OCI-LY3 (cell line): ENCODE measurements at regions not wholly inside any gene's neighbourhood (a gene's known extent, or its start where the extent isn't known, plus 50 kb on each side); places are given as distances from the start of the nearest gene placed in this dataset.

ENCODE experiments used
- H2AFZ ChIP-seq: fragments of 200-600, 300-600 bp; shearing (Covaris generic); 2 replicates; pipeline ENCODE4 v1.6.0; 2014; ENCODE audit warnings: antibody characterized with exemption, low read depth, low read length
- H3K27ac ChIP-seq: fragments of 200-600, 300-600 bp; sonication (generic); 2 replicates; pipeline ENCODE4 v1.5.1; 2014; ENCODE audit warnings: mild to moderate bottlenecking, low read length, moderate library complexity, mixed read lengths
- H3K27me3 ChIP-seq: fragments of 200-600, 300-600 bp; sonication (generic); 2 replicates; pipeline ENCODE4 v1.6.1; 2014; ENCODE audit warnings: low read depth, low read length, mixed read lengths
- H3K36me3 ChIP-seq: fragments of 200-600, 300-600 bp; sonication (generic); replicated peaks from 2 replicates; pipeline ENCODE3; 2014; ENCODE audit warnings: low read depth, low read length, mixed read lengths
- H3K4me1 ChIP-seq: fragments of 300-600, 200-600 bp; sonication (generic); 2 replicates; pipeline ENCODE4 v1.6.1; 2014; ENCODE audit warnings: low read length, mixed read lengths
- H3K4me2 ChIP-seq: fragments of 200-600, 300-600 bp; sonication (generic); 2 replicates; pipeline ENCODE4 v1.6.1; 2014; ENCODE audit warnings: low read length, mixed read lengths
- H3K4me3 ChIP-seq: fragments of 300-600, 200-600 bp; sonication (generic); 2 replicates; pipeline ENCODE4 v1.5.1; 2014; ENCODE audit warnings: antibody characterized with exemption, mild to moderate bottlenecking, low read length, moderate library complexity
- H3K79me2 ChIP-seq: fragments of 300-600, 200-600 bp; shearing (Covaris generic); 2 replicates; pipeline ENCODE4 v1.6.1; 2014; ENCODE audit warnings: mild to moderate bottlenecking, low read length, mixed read lengths
- H3K9ac ChIP-seq: fragments of 300-600, 200-600 bp; shearing (Covaris generic); 2 replicates; pipeline ENCODE4 v1.6.0; 2014; ENCODE audit warnings: mild to moderate bottlenecking, low read length, moderate library complexity
- H3K9me3 ChIP-seq: fragments of 200-600, 300-600 bp; shearing (Covaris generic); 2 replicates; pipeline ENCODE4 v1.6.1; 2014; ENCODE audit warnings: low read length, mixed read lengths; ENCODE audit not compliant: insufficient read depth
- H4K20me1 ChIP-seq: fragments of 200-600, 300-600 bp; sonication (generic); 2 replicates; pipeline ENCODE4 v1.6.1; 2016; ENCODE audit warnings: low read length, mixed read lengths; ENCODE audit not compliant: insufficient read depth
- EZH2phosphoT487 ChIP-seq: fragments of 200-600 bp; shearing (Covaris generic); IDR thresholded peaks from 2 replicates; pipeline ENCODE4 v1.6.1; 2018; ENCODE audit warnings: antibody characterized with exemption, mixed run types, low read depth
- TF ChIP-seq, protein P1 (sequence below): fragments of 200-600, 300-600 bp; sonication (generic); IDR thresholded peaks from 2 replicates; pipeline ENCODE4 v1.5.1; 2014; ENCODE audit warnings: antibody characterized with exemption, low read length, low read depth

- H3K36me3 ChIP-seq, result peaks cover 3% of the 10 kb centered on the region
- H3K4me1 ChIP-seq, result no peaks in the 10 kb centered on the region
- no peak overlapping the region for H3K9ac ChIP-seq
- TF ChIP-seq, protein P1, sequence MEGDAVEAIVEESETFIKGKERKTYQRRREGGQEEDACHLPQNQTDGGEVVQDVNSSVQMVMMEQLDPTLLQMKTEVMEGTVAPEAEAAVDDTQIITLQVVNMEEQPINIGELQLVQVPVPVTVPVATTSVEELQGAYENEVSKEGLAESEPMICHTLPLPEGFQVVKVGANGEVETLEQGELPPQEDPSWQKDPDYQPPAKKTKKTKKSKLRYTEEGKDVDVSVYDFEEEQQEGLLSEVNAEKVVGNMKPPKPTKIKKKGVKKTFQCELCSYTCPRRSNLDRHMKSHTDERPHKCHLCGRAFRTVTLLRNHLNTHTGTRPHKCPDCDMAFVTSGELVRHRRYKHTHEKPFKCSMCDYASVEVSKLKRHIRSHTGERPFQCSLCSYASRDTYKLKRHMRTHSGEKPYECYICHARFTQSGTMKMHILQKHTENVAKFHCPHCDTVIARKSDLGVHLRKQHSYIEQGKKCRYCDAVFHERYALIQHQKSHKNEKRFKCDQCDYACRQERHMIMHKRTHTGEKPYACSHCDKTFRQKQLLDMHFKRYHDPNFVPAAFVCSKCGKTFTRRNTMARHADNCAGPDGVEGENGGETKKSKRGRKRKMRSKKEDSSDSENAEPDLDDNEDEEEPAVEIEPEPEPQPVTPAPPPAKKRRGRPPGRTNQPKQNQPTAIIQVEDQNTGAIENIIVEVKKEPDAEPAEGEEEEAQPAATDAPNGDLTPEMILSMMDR, result no peak
- TF ChIP-seq EZH2phosphoT487, result no peak
- H3K4me2 ChIP-seq, result no peak overlapping the region
- no peak overlapping the region for H3K27ac ChIP-seq
- H3K79me2 ChIP-seq, result no peaks in the 10 kb centered on the region
- H3K4me3 ChIP-seq, result no peak overlapping the region
- H3K9me3 ChIP-seq, result no peaks in the 10 kb centered on the region
- H3K27me3 ChIP-seq, result no peaks in the 10 kb centered on the region
- no peak overlapping the region for H2AFZ ChIP-seq
- no peaks in the 10 kb centered on the region for H4K20me1 ChIP-seq
Measured at GRCh38 chr3:82883072-82883471, 1121.6 kb upstream of the GBE1 start.

- Histone ChIP-seq H3K27ac (no peak overlapping the region), H3K36me3 (no peaks in the 10 kb centered on the region), H3K9ac (no peak overlapping the region), H3K4me3 (no peak overlapping the region), H3K79me2 (no peaks in the 10 kb centered on the region), H3K27me3 (no peaks in the 10 kb centered on the region), H3K9me3 (no peaks in the 10 kb centered on the region), H3K4me2 (no peak overlapping the region), H3K4me1 (no peaks in the 10 kb centered on the region), H4K20me1 (no peaks in the 10 kb centered on the region), H2AFZ (no peak overlapping the region)
- TF ChIP-seq, protein P1, result no peak
- TF ChIP-seq EZH2phosphoT487, result no peak
Measured at GRCh38 chr3:82875401-82875800, 1114.0 kb upstream of the GBE1 start.

GRCh38 chr3:82839871-82840270 lies 1078.4 kb upstream of the GBE1 start:
- H2AFZ ChIP-seq, result no peak overlapping the region
- H3K9ac ChIP-seq, result no peak overlapping the region
- no peaks in the 10 kb centered on the region for H4K20me1 ChIP-seq
- no peaks in the 10 kb centered on the region for H3K36me3 ChIP-seq
- no peak overlapping the region for H3K4me2 ChIP-seq
- H3K27ac ChIP-seq, result no peak overlapping the region
- no peaks in the 10 kb centered on the region for H3K27me3 ChIP-seq
- H3K4me1 ChIP-seq, result no peaks in the 10 kb centered on the region
- no peak overlapping the region for H3K4me3 ChIP-seq
- TF ChIP-seq, protein P1, result no peak
- TF ChIP-seq EZH2phosphoT487, result no peak
- H3K79me2 ChIP-seq, result no peaks in the 10 kb centered on the region
- H3K9me3 ChIP-seq, result no peaks in the 10 kb centered on the region

DNA sequence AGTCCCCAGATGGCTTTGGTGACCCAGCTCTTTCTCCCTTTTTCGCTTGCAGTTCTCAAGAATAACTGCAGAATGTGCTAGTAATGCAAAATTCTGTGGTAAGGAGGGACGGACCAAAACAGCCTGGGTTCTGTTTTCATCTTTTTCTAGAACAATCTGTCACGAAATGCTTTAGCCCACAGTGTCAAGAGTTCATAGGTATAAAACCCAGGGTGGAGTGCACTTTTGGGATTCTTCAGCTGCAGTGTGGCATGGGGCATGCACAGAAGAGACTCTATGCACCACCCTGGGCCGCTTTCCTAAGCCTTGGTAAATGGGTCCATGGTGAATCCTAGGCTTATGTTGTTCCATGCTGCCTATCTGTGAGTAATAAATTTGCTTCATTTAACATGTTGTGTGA lies 1072.7 kb upstream of the GBE1 start:
- Histone ChIP-seq H2AFZ (no peak overlapping the region), H3K27me3 (no peaks in the 10 kb centered on the region), H3K4me2 (no peak overlapping the region), H3K9me3 (no peaks in the 10 kb centered on the region), H3K36me3 (no peaks in the 10 kb centered on the region), H3K9ac (no peak overlapping the region), H3K79me2 (no peaks in the 10 kb centered on the region), H3K27ac (no peak overlapping the region), H4K20me1 (no peaks in the 10 kb centered on the region), H3K4me1 (no peaks in the 10 kb centered on the region), H3K4me3 (no peak overlapping the region)
- TF ChIP-seq, protein P1, result no peak
- no peak for TF ChIP-seq EZH2phosphoT487
